Vagina (tissue), 2 donors: ENCODE measurements at regions not wholly inside any gene's neighbourhood (a gene's known extent, or its start where the extent isn't known, plus 50 kb on each side); places are given as distances from the start of the nearest gene placed in this dataset.

Experiments
- CTCF ChIP-seq, 3 experiments: fragments of 450-650 bp in 2 of 3; fragments of 200-600 bp in 1 of 3; sonication (generic) in 1 of 3; IDR thresholded peaks; one replicate each; pipeline ENCODE4 v1.5.1; 2017 to 2019; ENCODE audit warnings: antibody characterized with exemption in 3 of 3, mild to moderate bottlenecking in 2 of 3, moderate library complexity in 2 of 3
- POLR2AphosphoS5 ChIP-seq, 2 donors: sonication (generic); formaldehyde crosslinking; IDR thresholded peaks; one replicate each; pipeline ENCODE4 v1.9.0; 2017; ENCODE audit warnings: antibody characterized with exemption in 2 of 2, mild to moderate bottlenecking in 2 of 2, low read depth in 1 of 2; ENCODE audit not compliant: insufficient read depth in 1 of 2

DNA sequence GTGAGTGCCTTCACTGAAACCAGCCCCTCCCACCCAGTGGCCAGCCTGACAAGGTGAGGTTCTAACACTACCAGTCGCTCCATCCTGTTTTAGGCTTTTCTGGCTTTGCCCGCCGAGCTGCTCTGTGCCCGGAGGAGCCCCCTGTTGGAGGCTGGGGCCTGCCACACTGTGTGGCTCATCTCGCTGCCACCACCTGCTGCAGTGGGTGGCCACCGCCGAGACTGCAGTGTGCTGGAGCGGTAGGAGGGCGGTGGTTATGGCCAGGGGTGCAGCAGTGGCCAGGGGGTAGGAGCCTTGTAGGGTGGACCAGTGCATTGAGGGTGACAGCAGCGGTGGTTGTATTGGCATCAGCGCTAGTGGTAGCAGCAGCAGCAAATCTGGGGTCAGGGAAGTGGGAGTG is 74.7 kb upstream of the PCAT7 start:
- TF ChIP-seq CTCF (IDR thresholded peaks at IDR 0.05) (no peak), POLR2AphosphoS5 (IDR thresholded peaks at IDR 0.05; ENCODE audit: insufficient read depth in 1 of 2, low read depth in 1 of 2) (no peak)
